ENCODE measurements at regions not wholly inside any gene's neighbourhood (a gene's known extent, or its start where the extent isn't known, plus 50 kb on each side); places are given as distances from the start of the nearest gene placed in this dataset.
A peak's percentile ranks its signal among the peaks of the same experiment; 100 is the strongest.

DNA sequence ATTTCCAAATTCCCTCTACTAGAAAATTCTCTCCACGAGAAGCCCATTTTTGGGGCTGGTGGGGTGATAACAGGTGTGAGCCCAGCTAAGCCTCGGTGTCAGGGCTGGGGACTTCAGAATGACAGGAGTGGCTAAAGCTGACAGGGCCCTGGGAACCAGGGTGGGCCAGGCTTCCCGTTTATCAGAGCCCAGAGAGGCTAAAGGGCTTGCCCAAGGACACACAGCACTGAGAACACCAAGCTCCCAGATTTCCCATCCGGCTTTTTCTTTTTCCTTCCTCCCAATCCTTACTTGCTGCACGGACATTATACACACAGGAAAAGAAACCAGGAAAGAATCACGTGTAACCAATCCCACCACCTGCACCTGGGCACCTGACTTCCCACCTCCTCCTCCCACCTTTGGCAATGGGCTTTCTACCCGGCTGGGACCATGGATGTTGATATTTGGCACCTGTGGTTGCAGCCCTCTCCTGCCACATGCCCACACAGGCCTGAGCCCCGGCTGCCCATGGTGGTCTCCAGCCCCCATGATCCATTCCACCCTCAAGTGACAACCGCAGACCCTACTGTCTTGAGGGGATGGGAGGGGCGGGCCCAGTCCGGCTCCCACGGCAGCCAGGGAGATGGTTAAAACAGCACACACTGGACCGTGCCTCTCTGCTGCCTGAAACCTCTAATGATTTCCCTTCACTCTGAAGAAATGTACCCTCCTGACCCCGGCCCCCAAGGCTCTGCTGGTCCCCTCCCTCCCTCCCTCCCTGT, 78.9 kb downstream of the ENGASE start:
- ChIA-PET CTCF (interaction anchor here (0.6 to 1.8 kb wide), 2 partner anchors 135 to 240 kb away, joined by 4 to 6 read pairs; no protein-coding TSS in a partner anchor), POLR2A (no interaction called here)
- Mint-ChIP-seq H3K9me3 (no peaks in the 10 kb centered on the region), H3K4me1 (peaks cover 17% of the 10 kb centered on the region), H3K36me3 (no peaks in the 10 kb centered on the region), H3K27ac (no peak overlapping the region), H3K4me3 (no peak overlapping the region), H3K27me3 (ENCODE audit: low read depth) (no peaks in the 10 kb centered on the region)
- DNase-seq (ENCODE audit: low spot score): no peak
- TF ChIP-seq NR2C2 (CRISPR knock-in tag; IDR thresholded peaks at IDR 0.05) (no peak), CREB1 (CRISPR knock-in tag; IDR thresholded peaks at IDR 0.05) (no peak), ZNF121 (CRISPR knock-in tag; IDR thresholded peaks at IDR 0.05) (no peak), ZNF416 (CRISPR knock-in tag; IDR thresholded peaks at IDR 0.05) (no peak), ESRRA (CRISPR knock-in tag; IDR thresholded peaks at IDR 0.05; ENCODE audit: borderline replicate concordance) (no peak), ATF1 (CRISPR knock-in tag; IDR thresholded peaks at IDR 0.05) (no peak), EMX1 (CRISPR knock-in tag; IDR thresholded peaks at IDR 0.05) (no peak), IRF2 (CRISPR knock-in tag; IDR thresholded peaks at IDR 0.05; ENCODE audit: borderline replicate concordance, low read depth) (no peak)
- TF ChIP-seq, protein P1, sequence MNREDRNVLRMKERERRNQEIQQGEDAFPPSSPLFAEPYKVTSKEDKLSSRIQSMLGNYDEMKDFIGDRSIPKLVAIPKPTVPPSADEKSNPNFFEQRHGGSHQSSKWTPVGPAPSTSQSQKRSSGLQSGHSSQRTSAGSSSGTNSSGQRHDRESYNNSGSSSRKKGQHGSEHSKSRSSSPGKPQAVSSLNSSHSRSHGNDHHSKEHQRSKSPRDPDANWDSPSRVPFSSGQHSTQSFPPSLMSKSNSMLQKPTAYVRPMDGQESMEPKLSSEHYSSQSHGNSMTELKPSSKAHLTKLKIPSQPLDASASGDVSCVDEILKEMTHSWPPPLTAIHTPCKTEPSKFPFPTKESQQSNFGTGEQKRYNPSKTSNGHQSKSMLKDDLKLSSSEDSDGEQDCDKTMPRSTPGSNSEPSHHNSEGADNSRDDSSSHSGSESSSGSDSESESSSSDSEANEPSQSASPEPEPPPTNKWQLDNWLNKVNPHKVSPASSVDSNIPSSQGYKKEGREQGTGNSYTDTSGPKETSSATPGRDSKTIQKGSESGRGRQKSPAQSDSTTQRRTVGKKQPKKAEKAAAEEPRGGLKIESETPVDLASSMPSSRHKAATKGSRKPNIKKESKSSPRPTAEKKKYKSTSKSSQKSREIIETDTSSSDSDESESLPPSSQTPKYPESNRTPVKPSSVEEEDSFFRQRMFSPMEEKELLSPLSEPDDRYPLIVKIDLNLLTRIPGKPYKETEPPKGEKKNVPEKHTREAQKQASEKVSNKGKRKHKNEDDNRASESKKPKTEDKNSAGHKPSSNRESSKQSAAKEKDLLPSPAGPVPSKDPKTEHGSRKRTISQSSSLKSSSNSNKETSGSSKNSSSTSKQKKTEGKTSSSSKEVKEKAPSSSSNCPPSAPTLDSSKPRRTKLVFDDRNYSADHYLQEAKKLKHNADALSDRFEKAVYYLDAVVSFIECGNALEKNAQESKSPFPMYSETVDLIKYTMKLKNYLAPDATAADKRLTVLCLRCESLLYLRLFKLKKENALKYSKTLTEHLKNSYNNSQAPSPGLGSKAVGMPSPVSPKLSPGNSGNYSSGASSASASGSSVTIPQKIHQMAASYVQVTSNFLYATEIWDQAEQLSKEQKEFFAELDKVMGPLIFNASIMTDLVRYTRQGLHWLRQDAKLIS (CRISPR knock-in tag; IDR thresholded peaks at IDR 0.05; ENCODE audit: borderline replicate concordance): no peak
- TF ChIP-seq, protein P2, sequence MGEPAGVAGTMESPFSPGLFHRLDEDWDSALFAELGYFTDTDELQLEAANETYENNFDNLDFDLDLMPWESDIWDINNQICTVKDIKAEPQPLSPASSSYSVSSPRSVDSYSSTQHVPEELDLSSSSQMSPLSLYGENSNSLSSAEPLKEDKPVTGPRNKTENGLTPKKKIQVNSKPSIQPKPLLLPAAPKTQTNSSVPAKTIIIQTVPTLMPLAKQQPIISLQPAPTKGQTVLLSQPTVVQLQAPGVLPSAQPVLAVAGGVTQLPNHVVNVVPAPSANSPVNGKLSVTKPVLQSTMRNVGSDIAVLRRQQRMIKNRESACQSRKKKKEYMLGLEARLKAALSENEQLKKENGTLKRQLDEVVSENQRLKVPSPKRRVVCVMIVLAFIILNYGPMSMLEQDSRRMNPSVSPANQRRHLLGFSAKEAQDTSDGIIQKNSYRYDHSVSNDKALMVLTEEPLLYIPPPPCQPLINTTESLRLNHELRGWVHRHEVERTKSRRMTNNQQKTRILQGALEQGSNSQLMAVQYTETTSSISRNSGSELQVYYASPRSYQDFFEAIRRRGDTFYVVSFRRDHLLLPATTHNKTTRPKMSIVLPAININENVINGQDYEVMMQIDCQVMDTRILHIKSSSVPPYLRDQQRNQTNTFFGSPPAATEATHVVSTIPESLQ (CRISPR knock-in tag; IDR thresholded peaks at IDR 0.05): no peak
- TF ChIP-seq, protein P3, sequence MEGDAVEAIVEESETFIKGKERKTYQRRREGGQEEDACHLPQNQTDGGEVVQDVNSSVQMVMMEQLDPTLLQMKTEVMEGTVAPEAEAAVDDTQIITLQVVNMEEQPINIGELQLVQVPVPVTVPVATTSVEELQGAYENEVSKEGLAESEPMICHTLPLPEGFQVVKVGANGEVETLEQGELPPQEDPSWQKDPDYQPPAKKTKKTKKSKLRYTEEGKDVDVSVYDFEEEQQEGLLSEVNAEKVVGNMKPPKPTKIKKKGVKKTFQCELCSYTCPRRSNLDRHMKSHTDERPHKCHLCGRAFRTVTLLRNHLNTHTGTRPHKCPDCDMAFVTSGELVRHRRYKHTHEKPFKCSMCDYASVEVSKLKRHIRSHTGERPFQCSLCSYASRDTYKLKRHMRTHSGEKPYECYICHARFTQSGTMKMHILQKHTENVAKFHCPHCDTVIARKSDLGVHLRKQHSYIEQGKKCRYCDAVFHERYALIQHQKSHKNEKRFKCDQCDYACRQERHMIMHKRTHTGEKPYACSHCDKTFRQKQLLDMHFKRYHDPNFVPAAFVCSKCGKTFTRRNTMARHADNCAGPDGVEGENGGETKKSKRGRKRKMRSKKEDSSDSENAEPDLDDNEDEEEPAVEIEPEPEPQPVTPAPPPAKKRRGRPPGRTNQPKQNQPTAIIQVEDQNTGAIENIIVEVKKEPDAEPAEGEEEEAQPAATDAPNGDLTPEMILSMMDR (IDR thresholded peaks at IDR 0.05): no peak
- TF ChIP-seq, protein P4, sequence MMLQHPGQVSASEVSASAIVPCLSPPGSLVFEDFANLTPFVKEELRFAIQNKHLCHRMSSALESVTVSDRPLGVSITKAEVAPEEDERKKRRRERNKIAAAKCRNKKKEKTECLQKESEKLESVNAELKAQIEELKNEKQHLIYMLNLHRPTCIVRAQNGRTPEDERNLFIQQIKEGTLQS (CRISPR knock-in tag; conservative IDR thresholded peaks at IDR 0.05): no peak
- ATAC-seq: no peak

DNA sequence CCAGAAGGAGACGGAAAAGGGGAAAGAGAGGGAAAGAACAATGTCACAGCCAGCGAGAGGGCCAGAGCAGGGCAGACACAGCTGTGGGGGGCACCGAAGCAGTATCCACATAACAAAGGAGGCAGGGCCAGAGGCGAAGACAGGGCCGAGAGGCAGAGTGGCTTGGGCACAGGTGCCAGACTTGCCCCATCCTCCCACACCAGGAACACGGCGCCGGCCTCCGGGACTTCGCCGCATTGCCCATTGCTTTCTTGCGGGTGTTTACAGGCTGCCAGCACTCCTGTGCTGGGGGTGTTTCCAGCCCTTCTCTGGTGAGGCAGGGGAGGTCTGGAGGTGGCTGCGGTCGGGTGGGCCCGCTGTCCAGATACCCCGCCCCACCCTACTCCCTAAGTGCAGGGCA, 78.0 kb downstream of the ENGASE start:
- CTCF ChIA-PET: interaction anchor here (1.1 to 1.8 kb wide), 3 partner anchors 65 to 241 kb away, joined by 5 to 6 read pairs (median 6); no protein-coding TSS in a partner anchor

More for the DNA sequence above, 78.0 kb downstream of the ENGASE start:
- peaks cover 17% of the 10 kb centered on the region for H3K4me1 Mint-ChIP-seq
- no peak for DNase-seq (ENCODE audit: low spot score)
- no peak overlapping the region for H3K27ac Mint-ChIP-seq
- H3K4me3 Mint-ChIP-seq: no peak overlapping the region
- H3K36me3 Mint-ChIP-seq: no peaks in the 10 kb centered on the region
- no peaks in the 10 kb centered on the region for H3K9me3 Mint-ChIP-seq
- POLR2A ChIA-PET: no interaction called here
- peak; percentile 51 for ATAC-seq
- no peaks in the 10 kb centered on the region for H3K27me3 Mint-ChIP-seq (ENCODE audit: low read depth)
- TF ChIP-seq, protein P5, sequence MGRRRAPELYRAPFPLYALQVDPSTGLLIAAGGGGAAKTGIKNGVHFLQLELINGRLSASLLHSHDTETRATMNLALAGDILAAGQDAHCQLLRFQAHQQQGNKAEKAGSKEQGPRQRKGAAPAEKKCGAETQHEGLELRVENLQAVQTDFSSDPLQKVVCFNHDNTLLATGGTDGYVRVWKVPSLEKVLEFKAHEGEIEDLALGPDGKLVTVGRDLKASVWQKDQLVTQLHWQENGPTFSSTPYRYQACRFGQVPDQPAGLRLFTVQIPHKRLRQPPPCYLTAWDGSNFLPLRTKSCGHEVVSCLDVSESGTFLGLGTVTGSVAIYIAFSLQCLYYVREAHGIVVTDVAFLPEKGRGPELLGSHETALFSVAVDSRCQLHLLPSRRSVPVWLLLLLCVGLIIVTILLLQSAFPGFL (CRISPR knock-in tag; IDR thresholded peaks at IDR 0.05; ENCODE audit: borderline replicate concordance): no peak
- no peak for TF ChIP-seq FOXP1 (CRISPR knock-in tag; IDR thresholded peaks at IDR 0.05; ENCODE audit: borderline replicate concordance)
- TF ChIP-seq ZNF416 (CRISPR knock-in tag; IDR thresholded peaks at IDR 0.05): no peak

All from WTC11 (cell line).